SK-N-SH (cell line): ENCODE measurements at regions not wholly inside any gene's neighbourhood (a gene's known extent, or its start where the extent isn't known, plus 50 kb on each side); places are given as distances from the start of the nearest gene placed in this dataset.

Experiments
- CTCF ChIA-PET: fragments of 300-600, 350-600 bp; formaldehyde crosslinking; extraction: SDS; loops from one replicate; lab custom pipeline; 2021; lab: Yijun Ruan, JAX
- POLR2A ChIA-PET: fragments of 350-600 bp; sonication (Branson Sonifier 250); formaldehyde crosslinking; extraction: SDS; loops from one replicate; lab custom pipeline; 2020; ENCODE audit warnings: antibody characterized with exemption, inconsistent platforms; lab: Yijun Ruan, JAX
- DNase-seq: peaks from one replicate; pipeline ENCODE4 v3.0.0; 2012
- H2AFZ ChIP-seq: fragments of 200-600 bp; sonication (generic); 2 replicates; pipeline ENCODE4 v1.8.1; 2016; ENCODE audit warnings: antibody characterized with exemption, mild to moderate bottlenecking, low read depth
- H3F3A ChIP-seq: fragments of 200-600 bp; sonication (generic); replicated peaks from 2 replicates; pipeline ENCODE3; 2016; ENCODE audit warnings: antibody characterized with exemption, mild to moderate bottlenecking; ENCODE audit not compliant: insufficient read depth
- H3K27ac ChIP-seq, 2 experiments: fragments of 200-500 bp in 1 of 2; fragments of 200-600 bp in 1 of 2; sonication (Bioruptor generic) in 1 of 2; sonication (generic), shearing (Covaris generic) in 1 of 2; 2 replicates each; pipeline versions ENCODE4 v1.5.1 to v1.6.1; 2014 to 2016; ENCODE audit warnings: low read depth in 2 of 2, inconsistent platforms in 1 of 2, low read length in 1 of 2, mild to moderate bottlenecking in 1 of 2, mixed read lengths in 1 of 2
- H3K27me3 ChIP-seq: fragments of 200-600 bp; sonication (generic), shearing (Covaris generic); 2 replicates; pipeline ENCODE4 v1.6.1; 2016; ENCODE audit warnings: mixed run types; ENCODE audit not compliant: insufficient read depth
- H3K36me3 ChIP-seq, 2 experiments: fragments of 200-500 bp in 1 of 2; fragments of 200-600 bp in 1 of 2; sonication (Bioruptor generic) in 1 of 2; sonication (generic) in 1 of 2; replicated peaks in 1 of 2; 2 replicates each; pipeline versions ENCODE3 to v1.5.1; 2014 to 2016; ENCODE audit warnings: low read length in 1 of 2, mild to moderate bottlenecking in 1 of 2; ENCODE audit not compliant: insufficient read depth in 2 of 2, control insufficient read depth in 1 of 2
- H3K4me1 ChIP-seq, 2 experiments: fragments of 200-500 bp in 1 of 2; fragments of 200-600 bp in 1 of 2; sonication (Bioruptor generic) in 1 of 2; sonication (generic), shearing (Covaris generic) in 1 of 2; 2 replicates each; pipeline versions ENCODE4 v1.5.1 to v1.6.1; 2014 to 2016; ENCODE audit warnings: low read depth in 1 of 2, low read length in 1 of 2, mixed run types in 1 of 2; ENCODE audit not compliant: insufficient read depth in 2 of 2, control insufficient read depth in 1 of 2
- H3K4me2 ChIP-seq: fragments of 200-600 bp; sonication (generic), shearing (Covaris generic); 2 replicates; pipeline ENCODE4 v1.6.1; 2017; ENCODE audit warnings: mixed run types
- H3K4me3 ChIP-seq, 2 experiments: fragments of 200-500 bp in 1 of 2; fragments of 200-600 bp in 1 of 2; sonication (Bioruptor generic) in 1 of 2; sonication (generic), shearing (Covaris generic) in 1 of 2; 2 replicates each; pipeline versions ENCODE4 v1.5.1 to v1.8.1; 2014 to 2016; ENCODE audit warnings: low read depth in 2 of 2, inconsistent platforms in 1 of 2, low read length in 1 of 2, mild to moderate bottlenecking in 1 of 2, mixed read lengths in 1 of 2, moderate library complexity in 1 of 2
- H3K79me2 ChIP-seq: fragments of 200-600 bp; sonication (generic); 2 replicates; pipeline ENCODE4 v1.8.1; 2017; ENCODE audit warnings: mild to moderate bottlenecking; ENCODE audit not compliant: insufficient read depth
- H3K9ac ChIP-seq: fragments of 200-600 bp; sonication (generic); 2 replicates; pipeline ENCODE4 v1.6.1; 2017; ENCODE audit warnings: mixed run types
- H3K9me2 ChIP-seq: fragments of 200-600 bp; sonication (generic); 2 replicates; pipeline ENCODE4 v1.6.1; 2017; ENCODE audit warnings: mixed run types
- H3K9me3 ChIP-seq: fragments of 200-600 bp; sonication (generic); 2 replicates; pipeline ENCODE4 v1.6.1; 2017; ENCODE audit warnings: mixed run types, mild to moderate bottlenecking, moderate library complexity
- H4K20me1 ChIP-seq: fragments of 200-600 bp; sonication (generic); 2 replicates; pipeline ENCODE4 v1.6.1; 2017; ENCODE audit warnings: mild to moderate bottlenecking, mixed run types; ENCODE audit not compliant: insufficient read depth
- CHD2 ChIP-seq: fragments of 150-350 bp; IDR thresholded peaks from 2 replicates; pipeline ENCODE4 v1.6.1; 2018; ENCODE audit warnings: low read length; ENCODE audit not compliant: partially characterized antibody
- CTCF ChIP-seq: fragments of 200-600 bp; sonication (generic); IDR thresholded peaks from 2 replicates; pipeline ENCODE4 v1.6.1; 2017; ENCODE audit warnings: antibody characterized with exemption, mild to moderate bottlenecking, moderate library complexity
- EZH2phosphoT487 ChIP-seq: fragments of 200-600 bp; sonication (generic); IDR thresholded peaks from 2 replicates; pipeline ENCODE4 v1.6.1; 2017; ENCODE audit warnings: low read depth, mixed run types, mild to moderate bottlenecking, antibody characterized with exemption, moderate library complexity, borderline replicate concordance
- FOXJ3 ChIP-seq: sonication (generic); formaldehyde crosslinking; IDR thresholded peaks from 2 replicates; pipeline ENCODE4 v1.5.1; 2020; ENCODE audit warnings: mild to moderate bottlenecking, missing genetic modification reagents
- FOXM1 ChIP-seq: IDR thresholded peaks from 2 replicates; pipeline ENCODE4 v1.4.0; 2012; ENCODE audit warnings: low read depth, mild to moderate bottlenecking
- GABPA ChIP-seq: IDR thresholded peaks from 2 replicates; pipeline ENCODE4 v1.4.0; 2012; ENCODE audit warnings: low read depth, mild to moderate bottlenecking
- GATA2 ChIP-seq: sonication (generic); formaldehyde crosslinking; IDR thresholded peaks from 2 replicates; pipeline ENCODE4 v1.5.0; 2020; ENCODE audit warnings: mild to moderate bottlenecking, missing genetic modification reagents
- MEF2A ChIP-seq: IDR thresholded peaks from 2 replicates; pipeline ENCODE4 v1.4.0; 2012; ENCODE audit warnings: low read depth, borderline replicate concordance
- MXI1 ChIP-seq: IDR thresholded peaks from 2 replicates; pipeline ENCODE4 v1.6.1; 2012; ENCODE audit warnings: mild to moderate bottlenecking, low read depth, low read length, improper control_type of control experiment
- NFIC ChIP-seq: IDR thresholded peaks from 2 replicates; pipeline ENCODE4 v1.4.0; 2012; ENCODE audit warnings: borderline replicate concordance
- NRF1 ChIP-seq: IDR thresholded peaks from 2 replicates; pipeline ENCODE4 v1.6.1; 2012; ENCODE audit warnings: low read depth, mild to moderate bottlenecking, low read length
- PBX3 ChIP-seq: IDR thresholded peaks from 2 replicates; pipeline ENCODE4; 2012
- POLR2AphosphoS5 ChIP-seq: IDR thresholded peaks from 2 replicates; pipeline ENCODE4 v1.6.1; 2012; ENCODE audit warnings: low read depth, low read length
- RCOR1 ChIP-seq: fragments of 150-350 bp; IDR thresholded peaks from 2 replicates; pipeline ENCODE4 v1.6.1; 2017; ENCODE audit warnings: antibody characterized with exemption, low read length
- REST ChIP-seq: IDR thresholded peaks from 2 replicates; pipeline ENCODE4 v1.6.1; 2012; ENCODE audit warnings: mild to moderate bottlenecking, low read depth, low read length, moderate library complexity
- RFX5 ChIP-seq: IDR thresholded peaks from 2 replicates; pipeline ENCODE4 v1.6.1; 2012; ENCODE audit warnings: mild to moderate bottlenecking, improper control_type of control experiment, low read length
- RXRA ChIP-seq: IDR thresholded peaks from 2 replicates; pipeline ENCODE4 v1.4.0; 2012; ENCODE audit warnings: low read depth, mild to moderate bottlenecking, borderline replicate concordance
- SIN3A ChIP-seq: IDR thresholded peaks from 2 replicates; pipeline ENCODE4 v1.6.1; 2012; ENCODE audit warnings: low read depth, mild to moderate bottlenecking, low read length, moderate library complexity, borderline replicate concordance
- TAF1 ChIP-seq: IDR thresholded peaks from 2 replicates; pipeline ENCODE4 v1.6.1; 2012; ENCODE audit warnings: low read depth, mild to moderate bottlenecking, low read length, moderate library complexity, borderline replicate concordance
- ZBTB33 ChIP-seq: IDR thresholded peaks from 2 replicates; pipeline ENCODE4 v1.4.0; 2012; ENCODE audit warnings: low read depth, borderline replicate concordance
- WGBS: methylation state at CpG from one replicate; pipeline ENCODE4 v1.1.6; 2017; ENCODE audit warnings: low lambda C conversion rate; 5-methylcytosine and 5-hydroxymethylcytosine counted together

- TF ChIP-seq ZBTB33 (no peak), POLR2AphosphoS5 (no peak), NRF1 (no peak), PBX3 (no peak), CHD2 (no peak), SIN3A (no peak), GABPA (no peak), TAF1 (no peak), FOXJ3 (CRISPR knock-in tag) (no peak), GATA2 (no peak)
Observed at GRCh38 chr10:61548364-61548763, 95.2 kb upstream of the TMEM26 start (continued).

GRCh38 chr10:61547297-61547696 lies 94.1 kb upstream of the TMEM26 start:
- no peaks in the 10 kb centered on the region for H3K4me1 ChIP-seq
- H3K36me3 ChIP-seq = no peaks in the 10 kb centered on the region
- WGBS = 74% methylated on average over 1 of the region's 1 CpG
- TF ChIP-seq REST = no peak
- no peak for TF ChIP-seq FOXM1
- no peak for TF ChIP-seq ZBTB33
- TF ChIP-seq EZH2phosphoT487 = no peak
- TF ChIP-seq RCOR1 = no peak
- no peak for TF ChIP-seq NFIC
- TF ChIP-seq RXRA = no peak
- no peak for TF ChIP-seq CHD2
- no peak for TF ChIP-seq MEF2A
- TF ChIP-seq MXI1 = no peak
- TF ChIP-seq RFX5 = no peak
- TF ChIP-seq CTCF = no peak
- H3F3A ChIP-seq = no peaks in the 10 kb centered on the region
- no peak overlapping the region for H2AFZ ChIP-seq
- H3K27ac ChIP-seq = no peak overlapping the region
- H3K4me2 ChIP-seq = no peak overlapping the region
- H3K79me2 ChIP-seq = no peaks in the 10 kb centered on the region
- H3K9me2 ChIP-seq = no peaks in the 10 kb centered on the region
- no peak overlapping the region for H3K9ac ChIP-seq
- no peaks in the 10 kb centered on the region for H3K27me3 ChIP-seq
- H3K4me3 ChIP-seq = no peak overlapping the region
- H3K9me3 ChIP-seq = no peaks in the 10 kb centered on the region
- POLR2A ChIA-PET = no interaction called here
- no peaks in the 10 kb centered on the region for H4K20me1 ChIP-seq
- no peak for DNase-seq
- CTCF ChIA-PET = interaction anchor here (1.6 kb wide), 1 partner anchor 9 kb away, joined by 4 read pairs; no protein-coding TSS in a partner anchor
